ENCODE measurements at regions not wholly inside any gene's neighbourhood (a gene's known extent, or its start where the extent isn't known, plus 50 kb on each side); places are given as distances from the start of the nearest gene placed in this dataset.

DNA sequence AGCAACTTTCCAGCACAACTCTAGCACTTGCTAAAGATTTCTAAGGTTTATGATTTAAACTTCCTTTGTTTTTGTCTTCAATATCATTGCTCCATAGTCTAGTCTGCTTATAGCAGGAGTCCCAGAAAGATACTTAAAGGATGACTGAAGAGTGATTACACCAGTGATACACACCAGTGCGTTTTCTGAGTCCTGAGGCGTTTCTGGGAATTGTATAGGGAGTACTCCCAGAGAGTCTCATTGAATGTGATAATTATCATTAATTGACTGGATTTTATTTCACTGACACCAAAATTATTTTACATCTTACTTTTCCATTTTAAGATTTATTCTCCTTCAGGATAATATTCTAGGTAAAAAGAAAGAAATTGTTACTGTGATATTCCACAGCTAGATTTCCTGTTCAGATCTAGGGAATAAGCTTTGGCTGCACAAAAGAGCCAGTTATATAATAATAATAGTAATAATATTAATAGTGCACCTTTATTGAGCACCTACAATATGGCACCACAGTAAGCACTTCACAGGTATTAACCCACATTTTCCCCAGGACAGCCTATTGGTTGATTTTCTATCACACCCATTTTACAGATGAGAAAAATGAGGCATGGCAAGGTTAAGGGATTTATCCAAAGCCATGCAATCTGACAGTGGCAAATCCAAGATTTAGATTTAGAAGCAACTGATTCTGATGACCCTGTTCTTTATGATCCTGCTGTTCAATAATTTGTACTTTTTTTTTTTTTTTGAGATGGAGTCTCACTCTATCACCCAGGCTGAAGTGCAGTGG lies 62.6 kb downstream of the IRX5 start:
- peaks cover 8% of the 10 kb centered on the region; the same call in 1 of the 2 replicates for H3K27me3 ChIP-seq
- H3K36me3 ChIP-seq = no peaks in the 10 kb centered on the region
- TF ChIP-seq, protein P1, sequence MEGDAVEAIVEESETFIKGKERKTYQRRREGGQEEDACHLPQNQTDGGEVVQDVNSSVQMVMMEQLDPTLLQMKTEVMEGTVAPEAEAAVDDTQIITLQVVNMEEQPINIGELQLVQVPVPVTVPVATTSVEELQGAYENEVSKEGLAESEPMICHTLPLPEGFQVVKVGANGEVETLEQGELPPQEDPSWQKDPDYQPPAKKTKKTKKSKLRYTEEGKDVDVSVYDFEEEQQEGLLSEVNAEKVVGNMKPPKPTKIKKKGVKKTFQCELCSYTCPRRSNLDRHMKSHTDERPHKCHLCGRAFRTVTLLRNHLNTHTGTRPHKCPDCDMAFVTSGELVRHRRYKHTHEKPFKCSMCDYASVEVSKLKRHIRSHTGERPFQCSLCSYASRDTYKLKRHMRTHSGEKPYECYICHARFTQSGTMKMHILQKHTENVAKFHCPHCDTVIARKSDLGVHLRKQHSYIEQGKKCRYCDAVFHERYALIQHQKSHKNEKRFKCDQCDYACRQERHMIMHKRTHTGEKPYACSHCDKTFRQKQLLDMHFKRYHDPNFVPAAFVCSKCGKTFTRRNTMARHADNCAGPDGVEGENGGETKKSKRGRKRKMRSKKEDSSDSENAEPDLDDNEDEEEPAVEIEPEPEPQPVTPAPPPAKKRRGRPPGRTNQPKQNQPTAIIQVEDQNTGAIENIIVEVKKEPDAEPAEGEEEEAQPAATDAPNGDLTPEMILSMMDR (IDR thresholded peaks at IDR 0.05; ENCODE audit: low read depth, low read length) = no peak
- no peaks in the 10 kb centered on the region for H3K4me1 ChIP-seq
- H3K9me3 ChIP-seq = no peaks in the 10 kb centered on the region
- DNase-seq = no peak
- no peak overlapping the region for H3K4me3 ChIP-seq (ENCODE audit: low read depth, low read length)

- Histone ChIP-seq H3K27me3 (peaks cover 12% of the 10 kb centered on the region; the same call in 1 of the 2 replicates), H3K4me3 (ENCODE audit: low read depth, low read length) (no peak overlapping the region), H3K36me3 (no peaks in the 10 kb centered on the region), H3K9me3 (no peaks in the 10 kb centered on the region), H3K4me1 (no peaks in the 10 kb centered on the region)
- no peak for DNase-seq
- TF ChIP-seq, protein P1 (IDR thresholded peaks at IDR 0.05; ENCODE audit: low read depth, low read length) = no peak
Measured at GRCh38 chr16:54996186-54996585, 65.5 kb downstream of the IRX5 start.

GRCh38 chr16:54998834-54999233 lies 68.2 kb downstream of the IRX5 start:
- Histone ChIP-seq H3K27me3 (peaks cover 9% of the 10 kb centered on the region; the same call in 1 of the 2 replicates), H3K36me3 (no peaks in the 10 kb centered on the region), H3K4me1 (no peaks in the 10 kb centered on the region), H3K4me3 (ENCODE audit: low read depth, low read length) (no peak overlapping the region), H3K9me3 (no peaks in the 10 kb centered on the region)
- TF ChIP-seq, protein P1 (IDR thresholded peaks at IDR 0.05; ENCODE audit: low read depth, low read length) = no peak
- DNase-seq = no peak

DNA sequence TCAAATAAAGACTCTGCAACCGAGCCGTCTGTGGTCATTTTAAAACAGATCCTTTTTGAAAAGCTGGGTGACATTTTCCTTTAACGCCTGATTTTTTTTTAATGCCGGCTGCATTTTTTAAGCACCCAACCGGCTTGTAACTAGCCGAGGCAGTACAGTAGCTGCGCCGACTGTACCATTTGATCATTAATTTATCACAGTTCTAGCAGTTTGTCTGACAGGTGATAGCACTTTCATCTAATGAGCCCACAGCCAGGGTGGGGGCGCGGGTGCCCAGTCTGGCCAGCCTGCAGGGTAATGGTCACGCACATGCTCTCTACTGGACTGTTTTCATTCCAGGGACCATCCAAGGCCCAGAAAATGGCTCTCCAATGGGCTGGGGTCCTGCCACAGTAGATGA lies 68.8 kb downstream of the IRX5 start:
- Histone ChIP-seq H3K36me3 (no peaks in the 10 kb centered on the region), H3K9me3 (no peaks in the 10 kb centered on the region), H3K27me3 (peaks cover 9% of the 10 kb centered on the region; the same call in 1 of the 2 replicates), H3K4me3 (ENCODE audit: low read depth, low read length) (no peak overlapping the region), H3K4me1 (no peaks in the 10 kb centered on the region)
- DNase-seq = no peak
- TF ChIP-seq, protein P1 (IDR thresholded peaks at IDR 0.05; ENCODE audit: low read depth, low read length) = no peak

DNA sequence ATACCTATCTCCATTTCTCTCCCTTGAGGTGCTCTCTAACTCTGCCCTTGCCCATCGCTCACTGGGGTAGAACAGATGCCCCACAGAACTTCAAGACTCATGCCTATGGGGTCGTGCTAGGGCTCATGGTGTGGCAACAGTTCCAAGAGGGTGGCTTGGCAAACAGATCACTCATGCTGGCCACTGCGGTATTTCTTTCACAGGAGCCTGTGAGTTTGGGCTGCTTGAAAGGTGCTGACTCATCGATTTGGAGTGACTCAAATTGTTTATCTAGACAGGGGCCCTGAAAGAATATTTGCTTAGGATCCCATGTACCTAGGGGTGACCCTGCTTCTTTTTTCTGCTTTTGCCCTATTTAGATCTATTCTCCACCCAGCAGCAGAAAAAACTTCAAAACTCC lies 69.9 kb downstream of the IRX5 start:
- H3K4me1 ChIP-seq = no peaks in the 10 kb centered on the region
- TF ChIP-seq, protein P1 (IDR thresholded peaks at IDR 0.05; ENCODE audit: low read depth, low read length) = no peak
- no peak for DNase-seq
- H3K36me3 ChIP-seq = no peaks in the 10 kb centered on the region
- peaks cover 9% of the 10 kb centered on the region; the same call in 1 of the 2 replicates for H3K27me3 ChIP-seq
- no peaks in the 10 kb centered on the region for H3K9me3 ChIP-seq
- H3K4me3 ChIP-seq (ENCODE audit: low read depth, low read length) = no peak overlapping the region

DNA sequence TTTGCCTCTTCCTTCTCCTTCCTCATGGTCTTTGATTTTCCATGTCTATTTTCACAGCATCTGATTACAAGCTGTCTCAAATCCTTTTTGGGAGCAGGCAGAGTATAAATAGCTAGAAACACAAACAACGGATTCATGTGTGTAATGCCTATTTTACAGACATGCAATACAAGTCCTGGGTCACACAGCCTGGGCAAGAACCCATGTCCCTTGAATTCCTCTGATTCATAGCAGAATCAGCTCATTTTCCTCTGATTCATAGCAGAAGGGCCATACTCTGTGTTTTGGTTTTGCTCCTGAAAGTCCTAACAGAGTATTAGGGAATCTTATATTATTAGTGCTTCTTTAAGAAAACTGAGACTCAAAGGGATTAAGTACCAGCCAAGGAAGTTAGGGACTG lies 71.3 kb downstream of the IRX5 start:
- Histone ChIP-seq H3K4me3 (ENCODE audit: low read depth, low read length) (no peak overlapping the region), H3K4me1 (no peaks in the 10 kb centered on the region), H3K36me3 (no peaks in the 10 kb centered on the region), H3K9me3 (no peaks in the 10 kb centered on the region), H3K27me3 (peaks cover 5% of the 10 kb centered on the region; the same call in 1 of the 2 replicates)
- no peak for DNase-seq
- TF ChIP-seq, protein P1 (IDR thresholded peaks at IDR 0.05; ENCODE audit: low read depth, low read length) = no peak
